DMS53 treated with DMSO at 0.1 percent for 48 hours (cell line): ENCODE measurements at regions not wholly inside any gene's neighbourhood (a gene's known extent, or its start where the extent isn't known, plus 50 kb on each side); places are given as distances from the start of the nearest gene placed in this dataset.
A peak's percentile ranks its signal among the peaks of the same experiment; 100 is the strongest.

Experiments
- DNase-seq: peaks from one replicate; lab custom pipeline; 2025; ENCODE audit not compliant: unreplicated experiment; lab: John Stamatoyannopoulos, UW

- no peak for DNase-seq
Measured at GRCh38 chr4:24248674-24249630, 335.4 kb downstream of the DHX15 start.

- DNase-seq = no peak
Measured at GRCh38 chr4:24245491-24245820, 338.9 kb downstream of the DHX15 start.

DNA sequence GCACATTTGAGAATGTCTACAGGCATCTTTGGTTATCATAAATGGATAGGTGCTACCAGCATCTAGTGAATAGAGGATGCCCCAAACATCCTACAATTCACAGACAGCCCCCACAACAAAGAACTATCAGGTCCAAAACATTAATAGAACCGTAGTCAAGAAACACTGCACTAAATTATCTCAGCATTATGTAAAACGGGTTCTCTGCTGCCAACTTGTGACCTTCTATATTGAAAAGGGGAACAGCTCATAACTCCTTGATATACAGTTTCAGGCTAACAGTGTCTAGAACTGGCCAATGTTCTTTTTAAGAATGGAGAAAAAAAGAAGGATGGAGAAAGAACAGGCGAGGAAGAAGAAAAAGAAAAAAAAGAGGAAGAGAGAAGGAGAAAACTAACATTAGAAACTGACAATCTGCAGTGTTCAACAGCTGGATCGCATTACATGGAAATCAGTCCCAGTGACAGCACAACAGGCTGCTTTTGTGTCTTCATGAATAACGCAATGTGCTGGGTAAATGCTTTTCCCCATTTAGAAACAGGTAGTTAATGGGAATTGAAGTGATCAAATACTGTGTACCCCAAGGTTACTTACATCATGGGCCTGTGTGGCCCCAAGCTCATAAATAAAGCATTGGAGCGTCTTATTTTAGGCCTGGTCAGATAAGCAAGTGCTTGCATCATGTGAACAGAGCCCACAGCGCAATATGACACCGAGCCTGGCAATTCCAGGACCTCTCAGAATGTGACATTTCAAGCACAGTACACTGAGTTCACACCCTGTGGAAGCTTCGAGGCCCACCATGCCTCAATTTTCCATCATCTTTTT is 339.5 kb downstream of the DHX15 start:
- DNase-seq = no peak

GRCh38 chr4:24243641-24244040 is 340.7 kb downstream of the DHX15 start:
- DNase-seq = no peak

DNA sequence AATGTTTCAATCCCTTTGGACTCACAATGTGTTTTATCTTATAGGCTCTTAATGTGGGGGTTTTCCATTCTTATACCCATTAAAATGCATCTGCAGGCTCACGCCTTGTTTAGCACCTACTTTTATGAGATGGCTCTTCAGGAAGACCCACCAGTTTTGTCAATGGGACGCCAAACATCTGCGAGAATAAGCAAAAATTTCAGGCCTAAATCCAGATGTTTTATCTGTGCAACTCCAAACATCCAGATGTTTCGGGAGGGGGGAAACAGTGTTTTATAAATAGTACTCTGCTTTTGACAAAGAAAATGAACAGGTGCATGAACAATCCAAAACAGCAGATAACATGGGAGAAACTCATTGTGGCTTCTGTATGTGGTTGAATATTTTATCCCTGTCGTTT is 342.8 kb downstream of the DHX15 start:
- no peak for DNase-seq

DNA sequence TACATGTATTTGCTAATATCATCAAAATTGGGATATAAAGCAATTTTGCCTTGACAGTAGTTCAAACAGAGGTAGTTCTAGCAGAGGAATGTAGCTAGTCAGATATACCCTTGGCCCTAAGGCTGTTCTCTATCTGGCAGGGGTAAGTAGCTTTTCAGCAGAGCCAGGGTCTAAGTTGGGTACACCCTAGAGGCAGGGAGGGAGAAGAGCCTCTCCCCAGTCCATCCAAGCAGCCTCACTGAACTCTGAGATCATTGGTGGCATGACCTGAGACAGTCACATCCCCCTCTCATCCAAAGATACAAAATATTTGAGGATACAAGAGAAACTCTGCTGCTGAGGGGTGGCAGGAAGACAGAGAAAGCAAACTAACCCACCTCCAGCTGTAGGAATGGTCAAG is 343.7 kb downstream of the DHX15 start:
- DNase-seq = no peak

DNA sequence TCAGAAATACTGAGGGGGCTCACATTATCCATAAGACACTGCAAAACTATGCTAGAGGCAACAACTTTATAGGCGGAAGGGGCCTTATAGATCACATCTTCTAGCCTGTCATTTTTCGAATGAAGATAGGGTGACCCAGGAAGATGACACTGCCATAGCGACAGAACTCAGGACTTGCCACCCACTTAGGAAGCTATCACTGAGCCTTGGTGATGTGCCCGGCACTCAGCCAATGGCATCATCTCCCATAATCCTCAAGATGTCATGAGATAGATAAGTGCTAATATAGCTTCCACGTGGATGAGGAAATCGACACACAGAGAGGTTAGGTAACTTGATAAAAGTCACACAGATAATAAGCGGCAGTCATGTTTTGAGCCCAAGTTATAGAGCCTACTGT is 346.6 kb downstream of the DHX15 start:
- DNase-seq = no peak

- peak; percentile 77 for DNase-seq
Measured at GRCh38 chr4:24236532-24236931, 346.7 kb upstream of the PPARGC1A start.

- no peak for DNase-seq
Measured at GRCh38 chr4:24236120-24236519, 346.3 kb upstream of the PPARGC1A start.

DNA sequence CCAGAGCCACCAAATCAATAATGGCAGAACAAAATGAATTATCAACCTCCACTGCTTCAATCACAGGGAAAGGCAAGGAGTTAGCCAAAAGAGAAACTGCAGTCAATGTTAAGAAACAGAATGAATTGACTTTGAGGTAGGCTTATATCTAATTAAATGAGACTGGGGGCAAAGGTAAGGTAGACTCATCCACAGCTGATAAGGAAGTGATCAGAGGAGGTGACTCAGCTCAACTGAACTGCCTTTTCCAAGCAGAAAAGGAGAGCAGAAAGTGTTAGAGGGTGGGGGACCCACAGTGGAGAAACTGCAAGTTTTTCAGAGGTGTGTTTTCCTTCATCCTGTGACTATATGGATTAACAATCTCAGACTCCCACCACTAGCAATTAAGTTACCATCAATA is 345.8 kb upstream of the PPARGC1A start:
- DNase-seq = no peak

GRCh38 chr4:24234288-24234848 is 344.5 kb upstream of the PPARGC1A start:
- DNase-seq = no peak

GRCh38 chr4:24230955-24231354 is 341.1 kb upstream of the PPARGC1A start:
- DNase-seq = no peak

GRCh38 chr4:24229978-24230377 is 340.1 kb upstream of the PPARGC1A start:
- no peak for DNase-seq

DNA sequence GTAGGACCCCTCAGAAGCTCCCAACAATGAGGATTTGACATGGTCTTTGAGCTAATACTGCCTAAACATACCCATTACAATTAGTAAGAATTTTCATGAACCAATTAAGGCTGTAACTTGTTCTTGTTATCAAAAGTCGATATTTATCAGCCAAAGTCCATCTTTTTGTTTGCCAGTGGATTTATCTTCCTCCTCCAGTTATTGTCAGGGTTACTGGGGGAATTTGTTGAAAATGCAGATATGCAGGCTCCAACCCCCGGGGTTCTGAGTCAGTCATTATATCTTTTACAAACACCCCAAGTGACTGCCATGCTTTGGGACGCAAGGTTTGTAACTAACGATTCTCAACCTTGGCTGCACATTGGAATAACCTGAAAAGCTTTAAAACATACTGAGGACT is 338.8 kb upstream of the PPARGC1A start:
- DNase-seq = no peak

GRCh38 chr4:24226667-24227066 is 336.8 kb upstream of the PPARGC1A start:
- DNase-seq = no peak

- DNase-seq = no peak
Measured at GRCh38 chr4:24226023-24226422, 336.2 kb upstream of the PPARGC1A start.

DNA sequence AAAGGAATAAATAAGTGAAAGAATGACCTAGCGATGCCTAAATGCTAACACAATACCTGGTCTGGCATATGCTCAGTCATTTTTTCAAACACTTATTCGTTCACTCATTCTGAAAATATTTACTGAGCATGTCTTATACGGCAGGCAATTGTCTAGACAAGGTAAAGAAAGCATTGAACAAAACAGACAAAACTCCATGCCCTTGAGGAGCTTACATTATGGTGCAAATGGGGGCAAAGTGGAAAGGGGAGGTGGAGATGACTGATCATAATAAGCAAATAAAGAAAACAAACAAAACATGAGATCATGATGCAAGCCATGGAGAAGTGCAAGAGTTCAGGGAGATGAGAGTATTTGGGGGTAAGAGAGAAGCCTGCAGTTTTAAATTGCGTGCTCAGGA is 334.6 kb upstream of the PPARGC1A start:
- peak; percentile 12 for DNase-seq

- no peak for DNase-seq
Measured at GRCh38 chr4:24219209-24219608, 329.4 kb upstream of the PPARGC1A start.

- DNase-seq = no peak
Measured at GRCh38 chr4:24218566-24218965, 328.7 kb upstream of the PPARGC1A start.

DNA sequence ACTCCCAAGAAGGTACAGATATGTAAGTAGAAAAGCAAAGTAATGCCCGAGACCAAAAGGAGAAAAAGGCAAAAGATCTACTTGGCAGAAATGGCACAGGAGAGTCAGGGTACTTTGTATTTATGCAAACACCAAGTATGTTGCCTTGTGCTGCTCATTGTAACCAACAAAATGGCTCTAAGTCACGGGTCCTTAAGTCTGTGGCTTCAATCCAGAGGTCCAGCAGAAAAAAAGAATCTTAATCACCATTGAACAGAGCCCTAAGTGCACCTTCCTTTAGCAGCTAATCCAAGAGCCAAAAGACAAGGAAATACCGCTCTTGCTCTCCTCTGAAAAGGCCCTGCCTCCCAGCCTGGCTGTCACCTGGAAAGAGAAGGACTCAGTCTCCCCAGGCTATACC is 324.9 kb upstream of the PPARGC1A start:
- DNase-seq = no peak

- no peak for DNase-seq
Measured at GRCh38 chr4:24213961-24214360, 324.1 kb upstream of the PPARGC1A start.

GRCh38 chr4:24212642-24213041 is 322.8 kb upstream of the PPARGC1A start:
- no peak for DNase-seq
